Loucy (cell line): ENCODE measurements at regions not wholly inside any gene's neighbourhood (a gene's known extent, or its start where the extent isn't known, plus 50 kb on each side); places are given as distances from the start of the nearest gene placed in this dataset.

Experiments
- H2AFZ ChIP-seq: fragments of 200-600 bp; sonication (generic); 2 replicates; pipeline ENCODE4 v1.6.0; 2016; ENCODE audit warnings: antibody characterized with exemption, mild to moderate bottlenecking, low read length, moderate library complexity
- H3F3A ChIP-seq: fragments of 200-600 bp; 2 replicates; pipeline ENCODE4 v1.6.0; 2016; ENCODE audit warnings: antibody characterized with exemption, low read depth, mild to moderate bottlenecking
- H3K27me3 ChIP-seq: fragments of 200-600 bp; sonication (generic); 2 replicates; pipeline ENCODE4 v1.6.1; 2014; ENCODE audit warnings: low read length, mild to moderate bottlenecking; ENCODE audit not compliant: insufficient read depth, poor library complexity, severe bottlenecking
- H3K36me3 ChIP-seq: fragments of 200-600 bp; sonication (generic); 2 replicates; pipeline ENCODE4 v1.6.1; 2016; ENCODE audit warnings: low read length; ENCODE audit not compliant: insufficient read depth
- H3K4me1 ChIP-seq: fragments of 200-600 bp; sonication (generic); 2 replicates; pipeline ENCODE4 v1.5.1; 2014; ENCODE audit warnings: low read length, mild to moderate bottlenecking; ENCODE audit not compliant: insufficient read depth, poor library complexity, severe bottlenecking
- H3K4me2 ChIP-seq: fragments of 200-600 bp; sonication (generic); 2 replicates; pipeline ENCODE4 v1.6.0; 2014; ENCODE audit warnings: antibody characterized with exemption, low read length, low read depth, mild to moderate bottlenecking; ENCODE audit not compliant: poor library complexity, severe bottlenecking
- H3K4me3 ChIP-seq: fragments of 200-600 bp; sonication (generic); 2 replicates; pipeline ENCODE4 v1.5.1; 2014; ENCODE audit warnings: low read length, mild to moderate bottlenecking, mixed read lengths; ENCODE audit not compliant: poor library complexity, severe bottlenecking
- H3K79me2 ChIP-seq: fragments of 200-600 bp; sonication (generic); 2 replicates; pipeline ENCODE4 v1.6.1; 2014; ENCODE audit warnings: low read length; ENCODE audit not compliant: insufficient read depth
- H3K9ac ChIP-seq: fragments of 200-600 bp; sonication (generic); 2 replicates; pipeline ENCODE4 v1.6.0; 2014; ENCODE audit warnings: mild to moderate bottlenecking, low read depth, low read length, moderate library complexity; ENCODE audit not compliant: poor library complexity, severe bottlenecking
- H3K9me2 ChIP-seq: fragments of 200-600 bp; sonication (generic); replicated peaks from 2 replicates; pipeline ENCODE4 v1.6.1; 2016; ENCODE audit warnings: low read depth, low read length, mixed read lengths
- H3K9me3 ChIP-seq: fragments of 200-600 bp; sonication (generic); 2 replicates; pipeline ENCODE4 v1.6.1; 2014; ENCODE audit warnings: mild to moderate bottlenecking, antibody characterized with exemption, low read length, low read depth; ENCODE audit not compliant: insufficient read depth
- H4K20me1 ChIP-seq: fragments of 200-600 bp; sonication (generic); 2 replicates; pipeline ENCODE4 v1.6.0; 2014; ENCODE audit warnings: antibody characterized with exemption, low read length, mild to moderate bottlenecking; ENCODE audit not compliant: insufficient read depth, poor library complexity, severe bottlenecking
- EZH2phosphoT487 ChIP-seq: fragments of 200-600 bp; IDR thresholded peaks from 2 replicates; pipeline ENCODE4 v1.6.1; 2018; ENCODE audit warnings: antibody characterized with exemption, mild to moderate bottlenecking, moderate library complexity, borderline replicate concordance
- TF ChIP-seq, protein P1 (sequence below): fragments of 200-600 bp; sonication (generic); conservative IDR thresholded peaks from 2 replicates; pipeline ENCODE4 v1.5.1; 2014; ENCODE audit warnings: mild to moderate bottlenecking, antibody characterized with exemption, low read length

GRCh38 chr2:74742471-74742870, 88.4 kb downstream of the SEMA4F start:
- H3F3A ChIP-seq = no peaks in the 10 kb centered on the region
- no peak for TF ChIP-seq EZH2phosphoT487
- TF ChIP-seq, protein P1, sequence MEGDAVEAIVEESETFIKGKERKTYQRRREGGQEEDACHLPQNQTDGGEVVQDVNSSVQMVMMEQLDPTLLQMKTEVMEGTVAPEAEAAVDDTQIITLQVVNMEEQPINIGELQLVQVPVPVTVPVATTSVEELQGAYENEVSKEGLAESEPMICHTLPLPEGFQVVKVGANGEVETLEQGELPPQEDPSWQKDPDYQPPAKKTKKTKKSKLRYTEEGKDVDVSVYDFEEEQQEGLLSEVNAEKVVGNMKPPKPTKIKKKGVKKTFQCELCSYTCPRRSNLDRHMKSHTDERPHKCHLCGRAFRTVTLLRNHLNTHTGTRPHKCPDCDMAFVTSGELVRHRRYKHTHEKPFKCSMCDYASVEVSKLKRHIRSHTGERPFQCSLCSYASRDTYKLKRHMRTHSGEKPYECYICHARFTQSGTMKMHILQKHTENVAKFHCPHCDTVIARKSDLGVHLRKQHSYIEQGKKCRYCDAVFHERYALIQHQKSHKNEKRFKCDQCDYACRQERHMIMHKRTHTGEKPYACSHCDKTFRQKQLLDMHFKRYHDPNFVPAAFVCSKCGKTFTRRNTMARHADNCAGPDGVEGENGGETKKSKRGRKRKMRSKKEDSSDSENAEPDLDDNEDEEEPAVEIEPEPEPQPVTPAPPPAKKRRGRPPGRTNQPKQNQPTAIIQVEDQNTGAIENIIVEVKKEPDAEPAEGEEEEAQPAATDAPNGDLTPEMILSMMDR = no peak
- no peak overlapping the region for H2AFZ ChIP-seq
- H3K9me3 ChIP-seq = no peaks in the 10 kb centered on the region
- no peak overlapping the region for H3K4me2 ChIP-seq
- no peaks in the 10 kb centered on the region for H4K20me1 ChIP-seq
- no peak overlapping the region for H3K9ac ChIP-seq
- no peak overlapping the region for H3K4me3 ChIP-seq
- H3K27me3 ChIP-seq = no peaks in the 10 kb centered on the region
- no peaks in the 10 kb centered on the region for H3K79me2 ChIP-seq
- H3K36me3 ChIP-seq = no peaks in the 10 kb centered on the region
- peaks cover 5% of the 10 kb centered on the region for H3K4me1 ChIP-seq
- H3K9me2 ChIP-seq = no peaks in the 10 kb centered on the region

- H4K20me1 ChIP-seq = no peaks in the 10 kb centered on the region
- no peak overlapping the region for H3K9ac ChIP-seq
- no peaks in the 10 kb centered on the region for H3F3A ChIP-seq
- no peaks in the 10 kb centered on the region for H3K79me2 ChIP-seq
- no peaks in the 10 kb centered on the region for H3K36me3 ChIP-seq
- H2AFZ ChIP-seq = no peak overlapping the region
- H3K4me3 ChIP-seq = no peak overlapping the region
- no peaks in the 10 kb centered on the region for H3K9me2 ChIP-seq
- no peaks in the 10 kb centered on the region for H3K27me3 ChIP-seq
- peaks cover 5% of the 10 kb centered on the region for H3K4me1 ChIP-seq
- TF ChIP-seq EZH2phosphoT487 = no peak
- TF ChIP-seq, protein P1 = no peak
- H3K9me3 ChIP-seq = no peaks in the 10 kb centered on the region
- H3K4me2 ChIP-seq = no peak overlapping the region
Measured at GRCh38 chr2:74743039-74743438, 89.0 kb downstream of the SEMA4F start.

- Histone ChIP-seq H3K4me3 (no peak overlapping the region), H3K9me3 (no peaks in the 10 kb centered on the region), H3K4me2 (no peak overlapping the region), H3K9ac (no peak overlapping the region), H3F3A (no peaks in the 10 kb centered on the region), H3K27me3 (no peaks in the 10 kb centered on the region), H3K4me1 (peaks cover 5% of the 10 kb centered on the region), H2AFZ (no peak overlapping the region), H4K20me1 (no peaks in the 10 kb centered on the region), H3K79me2 (no peaks in the 10 kb centered on the region), H3K9me2 (no peaks in the 10 kb centered on the region), H3K36me3 (no peaks in the 10 kb centered on the region)
- TF ChIP-seq EZH2phosphoT487 = no peak
- TF ChIP-seq, protein P1 = no peak
Measured at GRCh38 chr2:74743778-74744177, 89.7 kb downstream of the SEMA4F start.
